ENCODE measurements at regions not wholly inside any gene's neighbourhood (a gene's known extent, or its start where the extent isn't known, plus 50 kb on each side); places are given as distances from the start of the nearest gene placed in this dataset.
"Not testable (repeated sequence)": the region's sequence is repeated elsewhere in the genome, so short reads cannot be mapped to it uniquely, and the experiment has no call there.

DNA sequence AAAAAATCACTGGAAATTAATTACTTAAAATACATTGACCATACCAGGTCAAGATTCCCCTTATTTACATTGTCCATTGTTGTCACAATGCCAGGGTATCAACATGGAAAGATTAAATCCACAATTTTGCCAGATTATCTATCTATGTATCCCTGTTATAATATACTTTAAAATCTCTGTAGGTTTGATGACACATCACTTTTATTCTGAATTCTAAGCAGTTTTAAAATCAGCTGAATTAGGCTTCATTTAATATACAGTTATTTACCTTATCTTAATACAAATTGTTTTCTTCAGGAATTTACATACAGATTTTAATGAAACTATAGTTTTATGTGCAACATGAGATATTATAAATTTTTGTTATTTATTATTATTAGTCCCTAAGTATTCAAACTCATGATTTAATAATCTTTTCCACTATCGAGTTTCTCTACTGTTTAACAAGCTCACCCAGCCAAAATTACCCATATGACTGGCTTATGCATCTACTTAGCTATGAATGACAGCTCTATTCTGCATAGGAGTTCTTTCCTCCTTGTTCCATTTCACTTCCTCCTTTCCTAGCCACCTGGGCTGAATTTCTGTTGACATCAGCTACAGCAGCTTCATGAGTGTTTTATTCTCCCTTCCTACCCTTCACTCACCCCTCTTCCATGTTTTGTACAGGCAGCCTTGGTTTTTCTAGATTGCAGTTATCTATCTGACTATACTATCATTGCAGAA, 654.2 kb upstream of the MAP3K7 start:
- no peak for DNase-seq (ENCODE audit: low read depth)
- H3K4me3 ChIP-seq (ENCODE audit: low read depth, low read length), result no peak overlapping the region
- TF ChIP-seq CTCF (conservative IDR thresholded peaks at IDR 0.05; ENCODE audit: low read depth, low read length), result no peak

GRCh38 chr6:91221072-91221720, 634.3 kb upstream of the MAP3K7 start:
- no peak overlapping the region for H3K4me3 ChIP-seq (ENCODE audit: low read depth, low read length)
- no peak for DNase-seq (ENCODE audit: low read depth)
- no peak for TF ChIP-seq CTCF (conservative IDR thresholded peaks at IDR 0.05; ENCODE audit: low read depth, low read length)

GRCh38 chr6:91213229-91213901, 626.5 kb upstream of the MAP3K7 start:
- DNase-seq (ENCODE audit: low read depth), result no peak
- H3K4me3 ChIP-seq (ENCODE audit: low read depth, low read length), result no peak overlapping the region
- TF ChIP-seq CTCF (conservative IDR thresholded peaks at IDR 0.05; ENCODE audit: low read depth, low read length), result no peak

- peak; percentile 19 for DNase-seq (ENCODE audit: low read depth)
- no peak overlapping the region for H3K4me3 ChIP-seq (ENCODE audit: low read depth, low read length)
- no peak for TF ChIP-seq CTCF (conservative IDR thresholded peaks at IDR 0.05; ENCODE audit: low read depth, low read length)
Measured at GRCh38 chr6:91198588-91199255, 611.9 kb upstream of the MAP3K7 start.

- no peak for DNase-seq (ENCODE audit: low read depth)
- no peak overlapping the region for H3K4me3 ChIP-seq (ENCODE audit: low read depth, low read length)
- no peak for TF ChIP-seq CTCF (conservative IDR thresholded peaks at IDR 0.05; ENCODE audit: low read depth, low read length)
Measured at GRCh38 chr6:91196729-91197128, 609.9 kb upstream of the MAP3K7 start.

DNA sequence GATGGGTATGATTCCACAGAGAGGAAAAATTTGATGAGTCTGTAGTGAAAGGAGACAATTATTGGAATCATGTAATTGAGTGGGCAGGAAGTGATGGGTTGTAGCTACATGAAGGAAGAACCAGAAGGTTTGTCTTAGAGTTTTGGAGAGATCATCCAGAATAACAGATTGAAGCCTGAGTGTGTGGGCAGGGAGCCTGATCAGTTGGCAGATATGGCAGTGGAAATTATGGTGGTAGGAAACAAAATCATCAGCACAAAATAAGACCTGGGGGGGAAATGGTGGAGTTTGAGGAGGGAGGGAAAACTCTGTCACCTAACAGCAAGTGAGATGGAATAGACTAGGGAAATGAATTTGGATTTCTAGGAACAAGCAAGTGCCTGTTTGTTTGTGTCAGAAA, 606.6 kb upstream of the MAP3K7 start:
- H3K4me3 ChIP-seq (ENCODE audit: low read depth, low read length), result no peak overlapping the region
- no peak for DNase-seq (ENCODE audit: low read depth)
- TF ChIP-seq CTCF (conservative IDR thresholded peaks at IDR 0.05; ENCODE audit: low read depth, low read length), result no peak

DNA sequence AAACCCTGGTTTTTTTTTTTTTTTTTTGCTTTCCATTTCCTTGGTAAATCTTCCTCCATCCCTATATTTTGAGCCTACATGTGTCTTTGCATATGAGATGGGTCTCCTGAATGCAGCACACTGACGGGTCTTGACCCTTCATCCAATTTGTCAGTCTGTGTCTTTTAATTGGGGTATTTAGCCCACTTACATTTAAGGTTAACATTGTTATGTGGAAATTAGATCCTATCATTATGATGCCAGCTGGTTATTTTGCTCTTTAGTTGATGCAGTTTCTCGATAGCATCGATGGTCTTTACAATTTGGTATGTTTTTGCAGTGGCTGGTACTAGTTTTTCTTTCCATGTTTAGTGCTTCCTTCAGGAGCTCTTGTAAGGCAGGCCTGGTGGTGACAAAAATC, 603.2 kb upstream of the MAP3K7 start:
- H3K4me3 ChIP-seq (ENCODE audit: low read depth, low read length); DNase-seq (ENCODE audit: low read depth): not testable (repeated sequence)
